ENCODE measurements at regions not wholly inside any gene's neighbourhood (a gene's known extent, or its start where the extent isn't known, plus 50 kb on each side); places are given as distances from the start of the nearest gene placed in this dataset.

DNA sequence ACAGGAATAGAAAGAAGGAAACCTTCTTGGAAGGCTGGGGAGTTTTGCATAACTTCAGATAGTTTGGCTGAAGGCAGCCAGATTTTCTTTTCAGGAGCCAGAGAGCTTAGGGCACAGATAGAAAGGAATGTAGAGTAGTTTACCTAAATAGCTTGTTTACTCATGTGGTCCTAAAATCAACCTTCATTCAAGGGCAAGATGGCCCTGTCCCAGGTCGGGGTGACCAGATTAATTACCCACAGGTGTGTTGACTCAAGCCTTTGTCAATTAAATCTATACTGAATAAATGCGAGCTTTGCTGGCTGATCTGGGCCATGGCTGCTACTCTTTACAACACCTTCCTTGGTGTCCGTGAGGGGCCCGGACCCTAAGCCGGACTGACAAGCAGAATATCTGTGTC is 792.0 kb upstream of the MAN1A1 start (continued):
- TF ChIP-seq, protein P1, sequence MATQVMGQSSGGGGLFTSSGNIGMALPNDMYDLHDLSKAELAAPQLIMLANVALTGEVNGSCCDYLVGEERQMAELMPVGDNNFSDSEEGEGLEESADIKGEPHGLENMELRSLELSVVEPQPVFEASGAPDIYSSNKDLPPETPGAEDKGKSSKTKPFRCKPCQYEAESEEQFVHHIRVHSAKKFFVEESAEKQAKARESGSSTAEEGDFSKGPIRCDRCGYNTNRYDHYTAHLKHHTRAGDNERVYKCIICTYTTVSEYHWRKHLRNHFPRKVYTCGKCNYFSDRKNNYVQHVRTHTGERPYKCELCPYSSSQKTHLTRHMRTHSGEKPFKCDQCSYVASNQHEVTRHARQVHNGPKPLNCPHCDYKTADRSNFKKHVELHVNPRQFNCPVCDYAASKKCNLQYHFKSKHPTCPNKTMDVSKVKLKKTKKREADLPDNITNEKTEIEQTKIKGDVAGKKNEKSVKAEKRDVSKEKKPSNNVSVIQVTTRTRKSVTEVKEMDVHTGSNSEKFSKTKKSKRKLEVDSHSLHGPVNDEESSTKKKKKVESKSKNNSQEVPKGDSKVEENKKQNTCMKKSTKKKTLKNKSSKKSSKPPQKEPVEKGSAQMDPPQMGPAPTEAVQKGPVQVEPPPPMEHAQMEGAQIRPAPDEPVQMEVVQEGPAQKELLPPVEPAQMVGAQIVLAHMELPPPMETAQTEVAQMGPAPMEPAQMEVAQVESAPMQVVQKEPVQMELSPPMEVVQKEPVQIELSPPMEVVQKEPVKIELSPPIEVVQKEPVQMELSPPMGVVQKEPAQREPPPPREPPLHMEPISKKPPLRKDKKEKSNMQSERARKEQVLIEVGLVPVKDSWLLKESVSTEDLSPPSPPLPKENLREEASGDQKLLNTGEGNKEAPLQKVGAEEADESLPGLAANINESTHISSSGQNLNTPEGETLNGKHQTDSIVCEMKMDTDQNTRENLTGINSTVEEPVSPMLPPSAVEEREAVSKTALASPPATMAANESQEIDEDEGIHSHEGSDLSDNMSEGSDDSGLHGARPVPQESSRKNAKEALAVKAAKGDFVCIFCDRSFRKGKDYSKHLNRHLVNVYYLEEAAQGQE (IDR thresholded peaks at IDR 0.05; ENCODE audit: unreplicated experiment) = no peak
- TF ChIP-seq CTCF (conservative IDR thresholded peaks at IDR 0.05; ENCODE audit: low read depth in 2 of 2) (no peak), JUNB (IDR thresholded peaks at IDR 0.05; ENCODE audit: unreplicated experiment) (no peak), STAT1 (IDR thresholded peaks at IDR 0.05; ENCODE audit: unreplicated experiment) (no peak), NANOG (IDR thresholded peaks at IDR 0.05; ENCODE audit: borderline replicate concordance) (no peak), POLR2AphosphoS5 (IDR thresholded peaks at IDR 0.05; ENCODE audit: low read depth) (no peak), ETS1 (IDR thresholded peaks at IDR 0.05) (no peak), EZH2phosphoT487 (IDR thresholded peaks at IDR 0.05; ENCODE audit: unreplicated experiment) (no peak)

GRCh38 chr6:120137492-120137891 is 787.9 kb upstream of the MAN1A1 start:
- Histone ChIP-seq H3K36me3 (ENCODE audit: insufficient read depth) (no peaks in the 10 kb centered on the region), H3K4me1 (ENCODE audit: insufficient read depth) (no peaks in the 10 kb centered on the region), H3K4me2 (no peak overlapping the region), H3K27me3 (ENCODE audit: insufficient read depth) (no peaks in the 10 kb centered on the region), H4K20me1 (replicated peaks; ENCODE audit: insufficient read depth) (no peaks in the 10 kb centered on the region), H3K79me2 (replicated peaks; ENCODE audit: insufficient read depth) (no peaks in the 10 kb centered on the region), H3K9me2 (ENCODE audit: insufficient read depth) (peaks cover 5% of the 10 kb centered on the region; the same call in 1 of the 2 replicates), H3F3A (replicated peaks; ENCODE audit: low read depth) (no peaks in the 10 kb centered on the region), H3K27ac (ENCODE audit: low read depth) (no peak overlapping the region), H2AFZ (no peak overlapping the region), H3K4me3 (no peak overlapping the region)
- DNase-seq (ENCODE audit: low spot score) (no peak), ATAC-seq (no peak)
- H3K4me3 Mint-ChIP-seq = no peak overlapping the region
- no peaks in the 10 kb centered on the region for H3K27me3 Mint-ChIP-seq (ENCODE audit: insufficient read depth, low read depth, poor library complexity)
- 0 out of 3 replicates have a peak, but pooled peaks cover 3% of the 10 kb centered on the region for H3K4me1 Mint-ChIP-seq
- no peak overlapping the region for H3K27ac Mint-ChIP-seq
- H3K9me3 Mint-ChIP-seq = no peaks in the 10 kb centered on the region
- H3K36me3 Mint-ChIP-seq (ENCODE audit: low read depth) = no peaks in the 10 kb centered on the region
- TF ChIP-seq CREB1 (CRISPR knock-in tag; IDR thresholded peaks at IDR 0.05; ENCODE audit: low read depth) (no peak), EZH2phosphoT487 (IDR thresholded peaks at IDR 0.05; ENCODE audit: unreplicated experiment) (no peak), NANOG (IDR thresholded peaks at IDR 0.05; ENCODE audit: borderline replicate concordance) (no peak), STAT1 (IDR thresholded peaks at IDR 0.05; ENCODE audit: unreplicated experiment) (no peak), CTCF (conservative IDR thresholded peaks at IDR 0.05; ENCODE audit: low read depth in 2 of 2) (no peak), ZNF114 (CRISPR knock-in tag; IDR thresholded peaks at IDR 0.05) (no peak), POLR2AphosphoS5 (IDR thresholded peaks at IDR 0.05; ENCODE audit: low read depth) (no peak), EZH2 (IDR thresholded peaks at IDR 0.05; ENCODE audit: low read depth, unreplicated experiment) (no peak), JUNB (IDR thresholded peaks at IDR 0.05; ENCODE audit: unreplicated experiment) (no peak), ETS1 (IDR thresholded peaks at IDR 0.05) (no peak)
